NB4 (cell line): ENCODE measurements at regions not wholly inside any gene's neighbourhood (a gene's known extent, or its start where the extent isn't known, plus 50 kb on each side); places are given as distances from the start of the nearest gene placed in this dataset.
"Not testable (repeated sequence)": the region's sequence is repeated elsewhere in the genome, so short reads cannot be mapped to it uniquely, and the experiment has no call there.

Source experiments
- CTCF ChIP-seq: IDR thresholded peaks from one replicate; pipeline ENCODE4 v1.5.1; 2012; ENCODE audit warnings: low read depth, low read length
- MAX ChIP-seq: IDR thresholded peaks from 2 replicates; pipeline ENCODE4 v1.6.1; 2011; ENCODE audit warnings: low read depth, low read length
- MYC ChIP-seq: IDR thresholded peaks from 2 replicates; pipeline ENCODE4 v1.6.1; 2011; ENCODE audit warnings: low read depth, low read length
- POLR2A ChIP-seq: IDR thresholded peaks from 2 replicates; pipeline ENCODE4 v1.6.1; 2011; ENCODE audit warnings: mild to moderate bottlenecking; ENCODE audit not compliant: insufficient read length; ENCODE audit errors: extremely low read depth

GRCh38 chr6:30807566-30807965 is 63.2 kb upstream of the IER3 start:
- TF ChIP-seq MAX, CTCF, POLR2A, MYC: not testable (repeated sequence)
